Activated CD4-positive, alpha-beta memory T cell treated with anti-CD3 and anti-CD28 coated beads, Interleukin-2, amount 10 ng/mL, durations not matched to agents 7 days and 5 days (primary cell): ENCODE measurements at regions not wholly inside any gene's neighbourhood (a gene's known extent, or its start where the extent isn't known, plus 50 kb on each side); places are given as distances from the start of the nearest gene placed in this dataset.

Experiments used
- CTCF ChIA-PET: fragments of 350-600 bp; sonication (Branson Sonifier 250); formaldehyde crosslinking; loops from one replicate; lab custom pipeline; 2021; ENCODE audit warnings: antibody characterized with exemption, inconsistent platforms; lab: Charles Lee
- POLR2A ChIA-PET: fragments of 350-600 bp; sonication (Branson Sonifier 250); formaldehyde crosslinking; loops from one replicate; lab custom pipeline; 2021; ENCODE audit warnings: antibody characterized with exemption; lab: Charles Lee
- DNase-seq: peaks from one replicate; pipeline ENCODE4 v3.0.0-alpha.2; 2020
- H3K27ac Mint-ChIP-seq: one replicate; pipeline ENCODE4 v1.8.0; 2021; ENCODE audit warnings: mild to moderate bottlenecking, mixed read lengths
- H3K27me3 Mint-ChIP-seq: one replicate; pipeline ENCODE4 v1.8.0; 2021; ENCODE audit warnings: mixed read lengths
- H3K36me3 Mint-ChIP-seq: one replicate; pipeline ENCODE4 v1.8.0; 2021; ENCODE audit warnings: low read depth, mixed read lengths
- H3K4me1 Mint-ChIP-seq: one replicate; pipeline ENCODE4 v1.8.0; 2021; ENCODE audit warnings: mixed read lengths
- H3K4me3 Mint-ChIP-seq: one replicate; pipeline ENCODE4 v1.8.0; 2021; ENCODE audit warnings: mild to moderate bottlenecking, mixed read lengths
- H3K9me3 Mint-ChIP-seq: one replicate; pipeline ENCODE4 v1.8.0; 2021; ENCODE audit warnings: mixed read lengths

DNA sequence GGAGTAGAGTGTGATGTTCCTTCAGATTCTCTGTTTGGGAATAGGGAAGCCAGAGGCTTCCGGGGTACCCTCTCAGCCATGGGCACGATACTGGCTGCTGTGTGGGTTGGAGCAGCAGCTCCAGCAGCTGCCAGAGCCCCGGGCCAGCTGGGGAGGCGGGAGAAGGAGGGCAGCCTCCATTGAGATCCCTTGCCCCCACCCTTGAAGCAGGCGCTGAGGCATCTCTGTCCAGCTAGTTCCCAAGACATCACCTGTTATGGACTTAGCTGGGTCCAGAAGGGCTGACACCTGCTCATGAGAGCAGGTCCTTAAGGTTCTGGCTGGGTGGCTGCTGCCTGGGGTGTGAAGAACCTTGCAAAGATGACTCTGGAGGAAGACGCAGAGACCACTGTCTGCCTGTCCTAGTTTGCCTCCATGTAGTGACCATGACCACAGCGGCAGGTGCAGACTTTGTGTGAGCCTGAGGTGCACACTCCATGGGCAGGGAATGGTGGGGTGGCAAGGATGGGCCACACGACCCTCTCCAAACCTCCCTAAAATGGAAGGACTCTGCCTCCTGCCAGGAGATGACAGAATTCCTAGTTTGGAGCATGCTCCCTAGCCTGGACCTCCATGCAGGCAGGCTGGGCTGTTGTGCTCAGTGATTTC is 222.6 kb upstream of the C1orf174 start:
- DNase-seq: no peak
- CTCF ChIA-PET: no interaction called here

GRCh38 chr1:4124631-4125145 is 224.6 kb upstream of the C1orf174 start:
- Mint-ChIP-seq H3K4me1 (no peaks in the 10 kb centered on the region), H3K27me3 (no peaks in the 10 kb centered on the region), H3K4me3 (no peak overlapping the region), H3K9me3 (no peaks in the 10 kb centered on the region), H3K36me3 (no peaks in the 10 kb centered on the region), H3K27ac (no peak overlapping the region)
- DNase-seq: no peak
- POLR2A ChIA-PET: no interaction called here
- CTCF ChIA-PET: no interaction called here

More for the DNA sequence above, 222.6 kb upstream of the C1orf174 start:
- POLR2A ChIA-PET: no interaction called here
- H3K27me3 Mint-ChIP-seq: no peaks in the 10 kb centered on the region
- no peak overlapping the region for H3K4me3 Mint-ChIP-seq
- no peaks in the 10 kb centered on the region for H3K4me1 Mint-ChIP-seq
- H3K9me3 Mint-ChIP-seq: no peaks in the 10 kb centered on the region
- H3K36me3 Mint-ChIP-seq: no peaks in the 10 kb centered on the region
- no peak overlapping the region for H3K27ac Mint-ChIP-seq

GRCh38 chr1:4126251-4126650 is 226.2 kb upstream of the C1orf174 start:
- ChIA-PET POLR2A (no interaction called here), CTCF (no interaction called here)
- H3K36me3 Mint-ChIP-seq: no peaks in the 10 kb centered on the region
- H3K4me1 Mint-ChIP-seq: no peaks in the 10 kb centered on the region
- no peak overlapping the region for H3K4me3 Mint-ChIP-seq
- no peaks in the 10 kb centered on the region for H3K9me3 Mint-ChIP-seq
- H3K27ac Mint-ChIP-seq: no peak overlapping the region
- no peaks in the 10 kb centered on the region for H3K27me3 Mint-ChIP-seq
- no peak for DNase-seq

DNA sequence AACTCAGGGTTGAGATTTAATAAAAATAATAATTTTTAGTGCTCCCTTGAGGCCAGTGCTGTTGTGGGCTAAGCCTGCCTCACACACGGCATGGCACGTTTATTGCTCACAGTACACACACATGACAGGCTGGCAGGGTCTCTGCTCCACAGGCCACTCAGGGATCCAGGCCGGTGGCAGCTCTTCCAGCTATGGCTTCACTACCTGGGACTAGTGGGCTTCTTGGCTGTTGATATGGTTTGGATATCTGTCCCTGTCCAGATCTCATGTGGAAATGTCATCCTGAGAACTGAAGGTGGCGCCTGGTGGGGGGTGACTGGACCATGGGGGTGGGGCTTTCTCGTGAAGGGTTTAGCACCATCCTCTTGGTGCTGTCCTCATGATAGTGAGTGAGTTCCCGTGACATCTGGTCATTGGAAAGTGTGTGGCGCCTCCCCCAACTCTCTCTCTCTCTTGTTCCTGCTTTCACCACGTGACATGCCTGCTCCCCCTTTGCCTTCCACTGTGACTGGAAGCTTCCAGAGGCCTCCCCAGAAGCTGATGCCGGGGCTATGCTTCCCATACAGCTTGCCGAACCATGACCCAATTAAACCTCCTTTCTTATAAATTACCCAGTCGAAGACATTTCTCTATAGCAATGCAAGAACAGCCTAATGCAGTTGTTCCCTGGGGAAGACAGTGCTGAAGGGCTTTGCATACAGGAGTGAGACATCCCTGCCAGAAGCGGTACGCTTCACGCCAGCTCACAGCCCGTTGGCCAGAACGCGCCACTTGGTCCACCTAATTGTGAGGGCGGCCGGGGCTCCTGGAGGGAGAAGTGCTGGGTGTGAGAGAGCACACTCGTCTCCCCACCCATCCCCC is 226.9 kb upstream of the C1orf174 start:
- no peaks in the 10 kb centered on the region for H3K36me3 Mint-ChIP-seq
- H3K4me1 Mint-ChIP-seq: no peaks in the 10 kb centered on the region
- POLR2A ChIA-PET: no interaction called here
- no peak overlapping the region for H3K27ac Mint-ChIP-seq
- H3K4me3 Mint-ChIP-seq: no peak overlapping the region
- no peaks in the 10 kb centered on the region for H3K9me3 Mint-ChIP-seq
- no peak for DNase-seq
- CTCF ChIA-PET: no interaction called here
- H3K27me3 Mint-ChIP-seq: no peaks in the 10 kb centered on the region

DNA sequence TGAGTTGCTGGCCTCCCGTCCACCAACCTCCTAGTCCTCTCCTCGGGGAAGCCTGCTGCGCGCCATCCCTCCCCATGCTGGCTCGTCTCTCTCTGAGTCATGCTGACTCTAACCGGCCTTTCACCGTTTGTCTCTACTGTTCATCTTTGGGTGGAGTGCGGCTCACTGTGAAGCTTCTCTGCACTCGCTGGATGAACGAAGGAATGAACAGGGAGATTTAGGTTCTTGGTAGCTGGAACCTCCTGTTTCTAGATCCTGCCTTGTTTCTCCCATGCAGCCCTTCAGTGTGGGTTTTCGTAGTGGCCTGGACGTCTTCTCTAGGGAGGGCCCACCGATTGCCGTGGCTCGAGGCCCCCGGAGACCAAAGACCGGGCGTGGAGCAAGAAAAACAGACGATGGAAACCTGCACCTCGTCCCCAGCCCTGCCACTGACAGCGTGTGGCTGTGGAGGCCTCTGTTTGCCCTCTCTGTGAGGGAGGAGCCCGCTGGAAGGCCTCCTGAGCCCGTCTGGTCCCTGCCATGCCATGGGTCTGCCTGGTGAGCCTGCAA is 227.6 kb upstream of the C1orf174 start:
- no peak overlapping the region for H3K4me3 Mint-ChIP-seq
- no peak overlapping the region for H3K27ac Mint-ChIP-seq
- H3K27me3 Mint-ChIP-seq: no peaks in the 10 kb centered on the region
- DNase-seq: no peak
- POLR2A ChIA-PET: no interaction called here
- no peaks in the 10 kb centered on the region for H3K4me1 Mint-ChIP-seq
- no peaks in the 10 kb centered on the region for H3K9me3 Mint-ChIP-seq
- H3K36me3 Mint-ChIP-seq: no peaks in the 10 kb centered on the region
- CTCF ChIA-PET: no interaction called here

GRCh38 chr1:4128616-4129015 is 228.5 kb upstream of the C1orf174 start:
- Mint-ChIP-seq H3K4me3 (no peak overlapping the region), H3K36me3 (no peaks in the 10 kb centered on the region), H3K27ac (no peak overlapping the region), H3K4me1 (no peaks in the 10 kb centered on the region), H3K9me3 (no peaks in the 10 kb centered on the region), H3K27me3 (no peaks in the 10 kb centered on the region)
- ChIA-PET CTCF (no interaction called here), POLR2A (no interaction called here)
- DNase-seq: no peak

DNA sequence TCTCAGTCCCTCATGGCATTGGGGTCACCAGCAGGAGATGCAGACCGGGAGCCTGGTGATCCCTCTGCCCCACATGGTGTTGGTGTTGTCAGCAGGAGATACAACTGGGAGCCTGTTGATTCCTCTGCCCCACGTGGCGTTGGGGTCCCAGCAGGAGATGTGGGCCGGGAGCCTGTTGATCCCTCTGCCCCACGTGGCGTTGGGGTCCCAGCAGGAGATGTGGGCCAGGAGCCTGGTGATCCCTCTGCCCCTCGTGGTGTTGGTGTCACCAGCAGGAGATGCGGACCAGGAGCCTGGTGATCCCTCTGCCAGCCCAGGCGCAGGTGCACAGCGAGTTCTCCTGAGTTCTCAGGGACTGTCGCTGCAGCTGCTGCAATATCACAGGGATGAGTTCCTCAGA is 229.6 kb upstream of the C1orf174 start:
- no peaks in the 10 kb centered on the region for H3K4me1 Mint-ChIP-seq

GRCh38 chr1:4130096-4130495 is 230.0 kb upstream of the C1orf174 start:
- POLR2A ChIA-PET: no interaction called here
- Mint-ChIP-seq H3K36me3 (no peaks in the 10 kb centered on the region), H3K9me3 (no peaks in the 10 kb centered on the region), H3K4me1 (no peaks in the 10 kb centered on the region), H3K27ac (no peak overlapping the region), H3K4me3 (no peak overlapping the region), H3K27me3 (no peaks in the 10 kb centered on the region)
- DNase-seq: no peak
- CTCF ChIA-PET: no interaction called here

More for the DNA sequence above, 229.6 kb upstream of the C1orf174 start:
- ChIA-PET CTCF (no interaction called here), POLR2A (no interaction called here)
- no peak for DNase-seq
- H3K27me3 Mint-ChIP-seq: no peaks in the 10 kb centered on the region
- H3K4me3 Mint-ChIP-seq: no peak overlapping the region
- H3K9me3 Mint-ChIP-seq: no peaks in the 10 kb centered on the region
- no peak overlapping the region for H3K27ac Mint-ChIP-seq
- H3K36me3 Mint-ChIP-seq: no peaks in the 10 kb centered on the region

DNA sequence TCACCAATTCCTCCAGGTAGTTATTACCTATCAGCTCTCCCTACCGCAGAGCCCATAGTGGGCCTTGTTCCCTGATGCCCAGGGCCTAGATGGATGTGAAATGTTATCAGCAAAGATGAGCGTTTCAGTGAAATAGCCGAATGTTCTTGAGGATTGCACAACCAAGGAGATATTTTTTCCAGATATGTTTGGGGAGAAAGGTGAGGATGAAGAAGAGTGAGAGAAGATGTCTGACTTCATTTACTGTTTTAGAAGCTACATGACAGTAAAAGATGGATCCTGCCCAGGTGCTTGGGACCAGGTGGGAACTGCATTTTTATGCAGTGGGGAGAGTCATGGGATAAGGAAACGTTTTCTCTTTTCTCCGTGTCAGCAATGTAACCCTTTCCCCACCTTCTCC is 231.7 kb upstream of the C1orf174 start:
- ChIA-PET POLR2A (no interaction called here), CTCF (no interaction called here)
- Mint-ChIP-seq H3K36me3 (no peaks in the 10 kb centered on the region), H3K4me3 (no peak overlapping the region), H3K27ac (no peak overlapping the region), H3K4me1 (no peaks in the 10 kb centered on the region), H3K9me3 (peaks cover 9% of the 10 kb centered on the region), H3K27me3 (no peaks in the 10 kb centered on the region)
- no peak for DNase-seq

DNA sequence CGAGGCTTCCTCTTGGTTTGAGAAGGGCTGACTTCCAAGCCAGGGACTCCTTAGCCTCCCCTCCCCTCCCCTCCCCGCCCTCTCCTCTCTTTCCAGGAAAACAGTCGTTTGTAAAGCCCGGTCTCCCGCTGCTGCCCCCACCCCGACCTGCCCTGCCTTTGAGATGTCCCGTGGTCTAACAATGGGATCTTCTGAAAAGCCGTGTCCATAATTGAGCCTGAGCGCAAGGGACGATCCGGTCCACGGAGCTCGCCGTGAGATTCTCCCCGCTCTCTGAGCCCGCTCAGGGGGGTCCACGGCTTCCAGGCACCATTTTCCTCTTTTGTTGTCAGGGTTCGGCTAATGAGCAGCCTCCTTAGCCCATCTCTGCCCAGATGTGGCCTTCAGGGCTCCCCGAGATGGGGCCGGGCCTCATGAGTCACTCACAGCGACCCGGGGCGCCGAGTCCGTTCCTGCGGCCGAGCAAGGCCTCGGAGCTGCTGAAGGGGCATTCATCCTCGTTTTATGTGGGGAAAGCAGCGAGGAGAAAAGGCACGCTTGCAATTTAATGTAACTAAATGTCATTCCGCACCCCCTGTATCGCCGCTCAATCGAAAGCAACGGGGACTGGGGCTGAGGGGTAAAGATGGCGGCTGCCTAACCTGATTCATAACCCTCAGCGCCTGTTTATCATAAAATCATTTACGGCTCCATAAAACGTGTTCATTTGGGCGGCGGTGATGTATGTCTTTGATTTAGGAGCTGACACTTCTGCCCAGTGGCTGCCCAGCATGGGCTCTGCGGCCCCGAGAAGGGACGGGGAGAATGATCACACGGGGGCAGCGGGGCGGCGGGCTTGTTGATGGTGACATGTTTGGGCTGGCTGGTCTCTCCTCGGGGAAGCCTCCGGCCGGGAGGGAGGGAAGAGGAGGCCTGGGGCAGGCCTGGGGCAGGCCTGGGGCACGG is 232.6 kb upstream of the C1orf174 start:
- CTCF ChIA-PET: no interaction called here
- DNase-seq: no peak
- no peaks in the 10 kb centered on the region for H3K4me1 Mint-ChIP-seq
- H3K27ac Mint-ChIP-seq: no peak overlapping the region
- no peak overlapping the region for H3K4me3 Mint-ChIP-seq
- POLR2A ChIA-PET: no interaction called here
- H3K36me3 Mint-ChIP-seq: no peaks in the 10 kb centered on the region
- no peaks in the 10 kb centered on the region for H3K27me3 Mint-ChIP-seq
- peaks cover 12% of the 10 kb centered on the region for H3K9me3 Mint-ChIP-seq

DNA sequence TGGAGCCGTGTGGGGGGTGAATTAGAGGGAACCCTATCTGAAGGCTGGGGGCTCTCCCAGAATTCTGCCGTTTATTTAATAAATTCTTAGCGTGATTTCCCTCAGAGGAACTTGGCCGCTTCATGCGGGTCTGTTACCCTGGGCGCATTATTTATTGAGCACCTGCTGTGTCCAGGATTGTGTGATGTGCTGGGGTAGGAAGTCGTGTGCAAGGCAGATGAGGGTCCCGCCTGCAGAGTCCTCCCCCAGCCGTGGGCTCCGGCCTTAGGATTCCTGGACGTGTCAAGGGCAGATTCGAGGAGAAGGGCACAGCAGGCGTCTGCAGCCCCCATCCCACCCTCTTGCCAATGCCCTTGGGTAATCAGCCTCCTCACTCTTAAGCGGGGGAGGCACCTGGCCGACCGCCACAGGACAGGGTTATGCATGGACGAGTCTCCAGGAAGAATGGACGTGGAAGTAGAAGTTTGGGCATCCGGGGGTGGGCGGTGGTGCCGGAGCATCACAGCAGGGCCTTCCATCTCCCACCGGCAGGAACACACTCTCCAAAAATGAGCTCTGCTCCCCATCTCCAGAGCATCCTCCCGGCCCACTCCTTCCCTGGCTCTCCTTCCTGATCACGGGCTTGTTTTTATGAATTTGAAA is 233.3 kb upstream of the C1orf174 start:
- Mint-ChIP-seq H3K4me3 (no peak overlapping the region), H3K4me1 (no peaks in the 10 kb centered on the region), H3K36me3 (no peaks in the 10 kb centered on the region), H3K27ac (no peak overlapping the region), H3K27me3 (no peaks in the 10 kb centered on the region), H3K9me3 (peaks cover 12% of the 10 kb centered on the region)
- no peak for DNase-seq
- ChIA-PET POLR2A (no interaction called here), CTCF (no interaction called here)

- Mint-ChIP-seq H3K9me3 (peaks cover 12% of the 10 kb centered on the region), H3K27ac (no peak overlapping the region), H3K4me3 (no peak overlapping the region), H3K27me3 (no peaks in the 10 kb centered on the region), H3K36me3 (no peaks in the 10 kb centered on the region), H3K4me1 (no peaks in the 10 kb centered on the region)
- DNase-seq: no peak
- ChIA-PET CTCF (no interaction called here), POLR2A (no interaction called here)
Observed at GRCh38 chr1:4133939-4134321, 233.9 kb upstream of the C1orf174 start.
